Dendritic cell treated with granulocyte-macrophage colony-stimulating factor and Interleukin-4, amounts not matched to agents 40 ng/mL and 50 ng/mL, for 4 days (primary cell): ENCODE measurements at regions not wholly inside any gene's neighbourhood (a gene's known extent, or its start where the extent isn't known, plus 50 kb on each side); places are given as distances from the start of the nearest gene placed in this dataset.

Experiments
- H3K27ac Mint-ChIP-seq: one replicate; pipeline ENCODE4 v1.8.0; 2022; ENCODE audit warnings: mild to moderate bottlenecking, mixed read lengths
- H3K27me3 Mint-ChIP-seq: one replicate; pipeline ENCODE4 v1.8.0; 2022; ENCODE audit warnings: mild to moderate bottlenecking, mixed read lengths
- H3K36me3 Mint-ChIP-seq: one replicate; pipeline ENCODE4 v1.8.0; 2022; ENCODE audit warnings: low read depth, mixed read lengths
- H3K4me1 Mint-ChIP-seq: one replicate; pipeline ENCODE4 v1.8.0; 2022; ENCODE audit warnings: low read depth, mixed read lengths
- H3K4me3 Mint-ChIP-seq: one replicate; pipeline ENCODE4 v1.8.0; 2022; ENCODE audit warnings: mild to moderate bottlenecking, moderate library complexity, mixed read lengths
- H3K9me3 Mint-ChIP-seq: one replicate; pipeline ENCODE4 v1.8.0; 2022; ENCODE audit warnings: mixed read lengths
- intact Hi-C: fragments of 100-400 bp; cut with micrococcal nuclease; formaldehyde crosslinking; loops from one replicate; pipeline ENCODE4 v1.15.0; 2022

GRCh38 chr9:91078369-91078695, 276.7 kb downstream of the SYK start:
- H3K9me3 Mint-ChIP-seq: no peaks in the 10 kb centered on the region
- no peak overlapping the region for H3K27ac Mint-ChIP-seq
- peaks cover 2% of the 10 kb centered on the region for H3K27me3 Mint-ChIP-seq
- peaks cover 7% of the 10 kb centered on the region for H3K4me1 Mint-ChIP-seq
- no peaks in the 10 kb centered on the region for H3K36me3 Mint-ChIP-seq
- intact Hi-C loops: no loop called here
- H3K4me3 Mint-ChIP-seq: no peak overlapping the region

GRCh38 chr9:91082731-91083130, 279.0 kb downstream of the AUH start:
- Mint-ChIP-seq H3K4me1 (peaks cover 31% of the 10 kb centered on the region), H3K4me3 (no peak overlapping the region), H3K9me3 (peaks cover 8% of the 10 kb centered on the region), H3K27ac (peak overlapping the region; percentile 37), H3K27me3 (no peaks in the 10 kb centered on the region), H3K36me3 (no peaks in the 10 kb centered on the region)
- intact Hi-C loops: no loop called here

DNA sequence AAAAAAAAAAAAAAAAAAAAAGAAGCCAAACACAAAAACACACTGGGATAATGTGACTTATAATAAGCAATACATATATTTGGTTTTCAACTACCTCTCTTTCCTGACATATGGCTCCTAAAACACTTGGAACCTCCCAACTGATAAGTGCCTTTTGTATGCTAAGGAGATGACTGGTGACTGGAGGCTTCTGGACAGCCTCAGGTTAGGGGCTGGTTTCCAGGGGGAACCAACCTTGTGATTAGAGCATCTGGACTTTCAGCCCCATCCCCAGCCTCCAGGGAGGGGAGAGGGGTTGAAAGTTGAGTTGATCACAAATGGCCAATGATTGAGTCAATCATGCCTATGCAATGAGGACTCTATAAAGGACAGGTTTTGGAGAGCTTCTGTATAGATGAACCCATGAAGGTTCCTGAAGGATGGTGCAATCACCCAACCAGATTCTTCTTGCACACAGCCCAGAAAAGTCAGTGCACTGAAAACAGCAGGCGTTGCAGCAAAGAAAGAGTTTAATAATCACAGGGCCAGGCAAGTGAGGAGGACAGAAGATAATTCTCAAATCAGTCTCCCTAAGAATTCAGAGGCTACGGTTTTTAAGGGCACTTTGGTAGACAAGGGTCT, 276.7 kb downstream of the AUH start:
- H3K27ac Mint-ChIP-seq: peak overlapping the region; percentile 12
- peaks cover 8% of the 10 kb centered on the region for H3K9me3 Mint-ChIP-seq
- peaks cover 5% of the 10 kb centered on the region for H3K27me3 Mint-ChIP-seq
- no peak overlapping the region for H3K4me3 Mint-ChIP-seq
- H3K4me1 Mint-ChIP-seq: peaks cover 41% of the 10 kb centered on the region
- intact Hi-C loops: no loop called here
- no peaks in the 10 kb centered on the region for H3K36me3 Mint-ChIP-seq

- peak overlapping the region; percentile 12 for H3K27ac Mint-ChIP-seq
- intact Hi-C loops: no loop called here
Observed at GRCh38 chr9:91085517-91086291, 276.0 kb downstream of the AUH start.

DNA sequence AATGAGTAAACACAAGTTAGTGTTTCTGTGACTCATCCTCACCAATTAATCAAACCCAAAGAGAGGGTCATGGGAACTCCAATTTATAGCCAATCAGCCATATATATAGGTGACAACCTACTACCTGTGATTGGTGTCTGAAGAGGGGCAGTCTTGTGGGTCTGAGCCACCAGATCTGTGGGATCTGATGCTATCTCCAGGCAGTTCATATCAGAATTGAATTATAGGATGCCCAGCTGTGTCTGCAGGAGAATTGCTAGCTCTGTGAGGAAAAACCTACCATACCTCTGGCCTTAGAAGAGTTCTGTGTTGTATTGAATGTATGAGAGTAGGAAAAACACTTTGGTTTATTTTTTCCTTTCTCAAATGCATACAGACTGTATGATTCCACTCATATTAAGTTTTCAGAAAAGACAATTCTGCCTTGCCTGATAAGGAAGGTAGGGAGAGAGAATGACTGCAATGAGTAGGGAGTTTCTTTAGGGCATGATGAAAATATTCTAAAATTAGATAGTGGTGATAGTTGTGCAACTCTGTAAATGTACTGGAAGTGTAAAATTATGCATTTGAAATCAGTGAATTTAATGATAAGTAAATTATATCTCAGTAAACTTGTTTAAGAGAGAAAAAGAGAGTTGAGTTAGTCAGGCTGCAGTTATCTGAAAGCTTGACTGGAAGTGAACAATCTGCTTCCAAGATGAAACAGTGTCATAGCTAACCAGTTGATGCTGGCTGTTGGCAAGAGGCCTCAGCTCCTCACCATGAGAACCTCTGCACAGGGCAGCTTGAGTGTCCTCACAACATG, 274.9 kb downstream of the AUH start:
- H3K9me3 Mint-ChIP-seq: peaks cover 8% of the 10 kb centered on the region

More at GRCh38 chr9:91085517-91086291, 276.0 kb downstream of the AUH start:
- H3K4me1 Mint-ChIP-seq: peaks cover 48% of the 10 kb centered on the region
- peaks cover 8% of the 10 kb centered on the region for H3K9me3 Mint-ChIP-seq
- H3K36me3 Mint-ChIP-seq: no peaks in the 10 kb centered on the region
- H3K4me3 Mint-ChIP-seq: no peak overlapping the region
- peaks cover 5% of the 10 kb centered on the region for H3K27me3 Mint-ChIP-seq

GRCh38 chr9:91087462-91087759, 274.3 kb downstream of the AUH start:
- peaks cover 55% of the 10 kb centered on the region for H3K4me1 Mint-ChIP-seq
- H3K36me3 Mint-ChIP-seq: no peaks in the 10 kb centered on the region
- no peak overlapping the region for H3K4me3 Mint-ChIP-seq
- peaks cover 8% of the 10 kb centered on the region for H3K9me3 Mint-ChIP-seq
- peaks cover 8% of the 10 kb centered on the region for H3K27me3 Mint-ChIP-seq
- peak overlapping the region; percentile 52 for H3K27ac Mint-ChIP-seq
- intact Hi-C loops: no loop called here

More for the DNA sequence above, 274.9 kb downstream of the AUH start:
- Mint-ChIP-seq H3K4me1 (peaks cover 55% of the 10 kb centered on the region), H3K4me3 (no peak overlapping the region), H3K27me3 (peaks cover 7% of the 10 kb centered on the region), H3K27ac (peak overlapping the region; percentile 52), H3K36me3 (no peaks in the 10 kb centered on the region)
- intact Hi-C loops: no loop called here

DNA sequence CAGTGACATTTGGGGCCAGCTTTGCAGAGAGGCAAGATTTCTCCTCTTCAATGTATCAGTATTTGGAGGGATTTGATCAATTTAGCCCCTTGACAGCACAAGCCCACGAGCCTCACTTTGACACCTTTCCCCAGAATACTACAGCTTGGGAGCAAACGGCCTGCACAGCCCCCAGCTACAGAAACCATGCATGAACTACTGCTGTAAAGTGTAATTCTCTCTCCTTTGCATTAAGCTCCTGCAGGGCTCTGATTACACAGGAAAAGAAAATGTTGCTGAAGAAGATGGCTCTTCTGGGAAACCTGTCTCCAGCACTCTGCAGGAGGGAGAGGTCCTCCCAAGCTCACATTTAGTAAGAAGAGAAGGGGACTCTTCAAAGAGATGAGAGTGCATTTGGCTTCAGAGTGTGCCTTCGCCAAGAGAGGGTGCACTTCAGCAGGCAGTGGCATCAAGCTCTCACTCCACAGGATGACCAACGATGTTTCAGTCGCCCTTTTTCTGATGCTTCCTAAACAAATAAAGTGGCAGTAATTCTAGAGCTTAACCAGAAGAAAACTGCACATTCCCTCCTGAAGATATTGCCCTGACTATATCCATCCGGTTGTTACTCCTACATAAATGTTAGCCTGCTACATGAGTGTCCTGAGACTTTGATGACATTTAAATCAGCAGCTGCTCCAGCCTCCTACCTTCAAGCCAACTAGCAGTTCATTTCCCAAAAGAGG, 272.2 kb downstream of the AUH start:
- intact Hi-C loops: loop anchor here (2.0 to 10.0 kb wide), 2 partner anchors 55 to 335 kb away; no protein-coding TSS in a partner anchor
- Mint-ChIP-seq H3K4me1 (peaks cover 47% of the 10 kb centered on the region), H3K9me3 (peaks cover 23% of the 10 kb centered on the region), H3K36me3 (peaks cover 9% of the 10 kb centered on the region), H3K4me3 (no peak overlapping the region), H3K27ac (peak overlapping the region; percentile 57), H3K27me3 (peaks cover 8% of the 10 kb centered on the region)

DNA sequence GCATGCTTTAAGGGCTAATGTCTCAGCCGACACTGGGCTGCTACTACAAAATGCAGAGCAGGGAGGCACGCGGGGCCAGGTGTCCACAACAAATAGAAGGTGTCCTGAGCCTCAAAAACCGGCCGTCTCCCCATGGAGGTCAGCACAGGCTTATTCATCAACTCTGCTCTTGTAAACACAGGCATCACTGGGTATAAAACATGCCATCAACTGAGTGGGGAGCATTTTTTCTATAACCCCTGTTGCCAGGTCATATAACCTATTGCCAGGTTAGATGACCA, 271.6 kb downstream of the AUH start:
- Mint-ChIP-seq H3K36me3 (peaks cover 12% of the 10 kb centered on the region), H3K27me3 (peaks cover 8% of the 10 kb centered on the region), H3K9me3 (peaks cover 26% of the 10 kb centered on the region), H3K4me3 (no peak overlapping the region), H3K27ac (peak overlapping the region; percentile 57), H3K4me1 (peaks cover 44% of the 10 kb centered on the region)
- intact Hi-C loops: loop anchor here (10.0 kb wide), 1 partner anchor 55 kb away; no protein-coding TSS in a partner anchor

DNA sequence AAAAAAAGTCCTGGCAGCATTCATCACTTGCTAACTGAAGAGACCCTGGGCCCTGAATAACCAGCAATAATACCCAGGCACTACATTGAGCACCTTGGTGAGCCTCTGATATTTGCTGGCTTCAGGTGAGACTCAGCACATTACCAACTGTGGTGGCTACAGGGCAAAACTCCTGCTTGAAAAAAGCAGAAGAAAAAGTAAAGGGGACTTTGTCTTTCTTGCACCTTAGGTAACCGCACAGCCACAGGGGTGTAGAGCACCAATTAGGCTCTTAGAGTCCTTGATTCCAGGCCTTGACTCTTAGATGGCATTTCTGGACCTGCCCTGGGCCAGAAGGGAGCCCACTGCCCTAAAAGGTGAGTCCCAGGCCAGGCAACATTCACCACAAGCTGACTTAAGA, 269.5 kb downstream of the AUH start:
- H3K27ac Mint-ChIP-seq: no peak overlapping the region
- peaks cover 8% of the 10 kb centered on the region for H3K27me3 Mint-ChIP-seq
- peaks cover 23% of the 10 kb centered on the region for H3K9me3 Mint-ChIP-seq
- H3K36me3 Mint-ChIP-seq: peaks cover 12% of the 10 kb centered on the region
- no peak overlapping the region for H3K4me3 Mint-ChIP-seq
- intact Hi-C loops: loop anchor here (10.0 kb wide), 1 partner anchor 53 kb away; no protein-coding TSS in a partner anchor
- peaks cover 28% of the 10 kb centered on the region for H3K4me1 Mint-ChIP-seq

DNA sequence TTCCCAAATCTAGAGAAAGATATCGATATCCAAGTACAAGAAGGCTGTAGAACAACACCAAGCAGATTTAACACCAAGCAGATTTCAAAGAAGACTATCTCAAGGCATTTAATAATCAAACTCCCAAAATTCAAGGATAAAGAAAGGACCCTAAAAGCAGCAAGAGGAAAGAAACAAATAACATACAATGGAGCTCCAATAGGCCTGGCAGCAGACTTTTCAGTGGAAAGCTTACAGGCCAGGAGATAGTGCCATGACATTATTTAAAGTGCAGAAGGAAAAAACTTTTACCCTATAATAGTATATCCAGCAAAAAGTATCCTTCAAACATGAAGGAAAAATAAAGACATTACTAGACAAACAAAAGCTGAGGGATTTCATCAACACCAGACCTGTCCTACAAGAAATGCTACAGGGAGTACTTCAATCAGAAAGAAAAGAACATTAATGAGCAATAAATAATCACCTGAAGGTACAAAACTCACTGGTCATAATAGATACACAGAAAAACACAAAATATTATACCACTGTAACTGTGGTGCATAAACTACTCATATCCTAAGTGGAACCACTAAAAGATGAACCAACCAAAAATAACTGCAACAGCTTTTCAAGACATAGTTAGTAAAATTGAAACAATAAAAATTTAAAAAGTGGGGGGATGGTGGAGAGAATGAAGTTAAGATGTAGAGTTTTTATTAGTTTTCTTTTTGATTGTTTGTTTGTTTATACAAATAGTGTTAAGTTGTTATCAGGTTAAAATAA, 267.2 kb downstream of the AUH start:
- Mint-ChIP-seq H3K27me3 (peaks cover 6% of the 10 kb centered on the region), H3K27ac (no peak overlapping the region), H3K9me3 (peaks cover 19% of the 10 kb centered on the region), H3K4me3 (no peak overlapping the region), H3K4me1 (peaks cover 23% of the 10 kb centered on the region), H3K36me3 (peaks cover 12% of the 10 kb centered on the region)
- intact Hi-C loops: loop anchor here (10.0 kb wide), 1 partner anchor 50 kb away; no protein-coding TSS in a partner anchor

DNA sequence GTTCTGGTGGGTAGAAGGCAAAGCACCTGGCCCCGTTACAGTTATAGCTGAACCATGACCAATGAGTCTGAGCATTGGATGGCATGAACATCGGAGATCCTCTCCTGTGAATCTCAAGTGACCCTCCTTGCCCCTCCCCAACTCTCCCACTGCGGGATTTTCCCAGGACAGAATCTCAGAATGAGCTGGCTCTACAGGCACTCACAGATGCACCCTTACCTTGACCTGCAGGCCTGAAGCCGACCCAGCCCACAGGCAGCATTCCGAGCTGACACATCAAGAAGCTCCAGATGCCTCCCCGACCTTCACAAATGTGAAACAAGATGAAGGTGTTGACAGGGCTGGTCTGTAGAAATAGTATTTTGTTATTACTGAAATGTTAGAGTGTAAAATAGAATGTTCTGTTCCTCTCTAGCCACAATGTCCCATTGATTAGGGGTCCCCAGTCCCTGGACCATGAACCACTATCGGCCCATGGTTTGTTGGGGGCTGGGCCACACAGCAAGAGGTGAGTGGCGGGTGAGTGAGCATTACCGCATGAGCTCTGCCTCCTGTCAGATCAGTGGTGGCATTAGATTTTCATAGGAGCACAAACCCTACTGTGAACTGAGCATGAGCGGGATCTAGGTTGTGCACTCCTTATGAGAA, 263.4 kb downstream of the AUH start:
- Mint-ChIP-seq H3K9me3 (peaks cover 16% of the 10 kb centered on the region), H3K36me3 (peaks cover 12% of the 10 kb centered on the region), H3K4me3 (no peak overlapping the region), H3K4me1 (peaks cover 33% of the 10 kb centered on the region), H3K27ac (peak overlapping the region; percentile 9), H3K27me3 (peaks cover 12% of the 10 kb centered on the region)
- intact Hi-C loops: loop anchor here (10.0 kb wide), 1 partner anchor 46 kb away; no protein-coding TSS in a partner anchor

GRCh38 chr9:91099436-91099835, 262.3 kb downstream of the AUH start:
- H3K9me3 Mint-ChIP-seq: peaks cover 5% of the 10 kb centered on the region
- H3K27me3 Mint-ChIP-seq: peaks cover 12% of the 10 kb centered on the region
- intact Hi-C loops: loop anchor here (10.0 kb wide), 1 partner anchor 45 kb away; no protein-coding TSS in a partner anchor
- H3K27ac Mint-ChIP-seq: peak overlapping the region; percentile 68
- peaks cover 3% of the 10 kb centered on the region for H3K36me3 Mint-ChIP-seq
- H3K4me1 Mint-ChIP-seq: peaks cover 33% of the 10 kb centered on the region
- H3K4me3 Mint-ChIP-seq: no peak overlapping the region
